GM21528 (cell line): ENCODE measurements at regions not wholly inside any gene's neighbourhood (a gene's known extent, or its start where the extent isn't known, plus 50 kb on each side); places are given as distances from the start of the nearest gene placed in this dataset.

Experiments
- ATAC-seq: cut with Tn5 transposase; IDR thresholded peaks from one replicate; pipeline ENCODE4 v1.9.1; 2021; ENCODE audit warnings: mild to moderate bottlenecking, moderate library complexity; ENCODE audit not compliant: unreplicated experiment, low FRiP score

DNA sequence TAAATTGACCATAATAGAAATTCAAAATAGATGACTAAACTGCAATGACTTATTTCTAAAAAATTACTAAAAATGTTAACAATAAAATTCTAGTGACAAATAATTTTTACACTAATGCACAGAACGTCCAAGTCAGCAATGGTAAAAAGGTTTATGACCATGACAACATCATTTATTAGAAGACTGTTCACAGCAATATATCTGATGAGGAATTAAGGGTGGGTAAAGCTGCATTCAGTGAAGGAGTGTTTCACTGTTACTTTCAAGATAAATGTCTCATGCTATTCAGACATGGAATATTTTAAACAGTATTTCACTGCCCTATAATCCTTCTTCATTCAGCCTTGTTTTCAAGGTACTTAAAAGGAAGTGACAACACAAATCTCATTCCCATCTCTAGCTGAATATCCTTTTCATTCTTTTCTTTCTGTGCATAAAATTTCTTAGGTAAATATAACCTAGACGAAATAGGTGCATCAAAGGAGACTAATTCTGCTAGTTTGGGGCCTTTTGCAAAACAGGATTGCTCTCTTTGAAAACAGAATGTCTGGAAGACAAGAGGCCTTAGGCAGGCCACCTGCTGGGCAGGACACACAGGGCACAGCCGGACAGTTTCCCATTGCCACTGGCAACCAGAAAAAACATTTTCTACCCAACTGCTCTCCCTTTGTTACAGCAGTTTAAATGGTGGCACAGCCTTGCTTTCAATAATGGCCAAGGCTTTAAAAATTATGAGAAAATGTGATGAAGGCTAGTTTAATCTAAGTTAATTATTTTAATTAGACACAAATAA lies 600.3 kb downstream of the SPRY1 start:
- ATAC-seq: no peak

DNA sequence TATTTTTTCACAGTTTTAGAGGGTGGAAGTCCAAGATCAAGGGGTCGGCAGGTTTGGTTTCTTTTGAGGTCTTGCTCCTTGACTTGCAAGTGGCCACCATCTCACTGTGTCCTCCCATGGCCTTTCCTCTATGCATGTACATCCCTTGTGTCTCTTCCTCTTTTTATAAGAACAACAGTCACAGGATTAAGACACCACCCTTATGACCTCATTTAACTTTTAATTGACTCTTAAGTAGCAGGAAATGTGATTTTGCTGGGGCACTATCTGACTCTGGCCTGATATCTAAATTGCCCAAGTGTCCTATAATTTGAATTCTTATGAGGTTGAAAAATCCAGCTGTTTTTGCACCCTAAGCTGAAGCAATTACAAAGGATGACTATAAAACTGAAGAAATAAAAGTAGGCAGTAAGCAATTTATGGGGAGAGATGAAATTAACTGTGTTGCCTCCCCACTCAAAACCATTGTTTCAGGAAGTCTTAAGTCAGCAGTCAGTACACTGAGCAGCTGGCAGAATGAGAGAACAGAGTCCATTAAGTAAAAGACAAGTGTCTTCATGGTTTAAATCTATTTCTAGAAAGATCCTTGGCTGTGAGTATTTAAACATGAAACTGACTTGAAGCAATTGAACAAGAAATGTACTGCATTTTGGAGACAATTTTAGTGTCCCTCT lies 601.3 kb downstream of the SPRY1 start:
- no peak for ATAC-seq

DNA sequence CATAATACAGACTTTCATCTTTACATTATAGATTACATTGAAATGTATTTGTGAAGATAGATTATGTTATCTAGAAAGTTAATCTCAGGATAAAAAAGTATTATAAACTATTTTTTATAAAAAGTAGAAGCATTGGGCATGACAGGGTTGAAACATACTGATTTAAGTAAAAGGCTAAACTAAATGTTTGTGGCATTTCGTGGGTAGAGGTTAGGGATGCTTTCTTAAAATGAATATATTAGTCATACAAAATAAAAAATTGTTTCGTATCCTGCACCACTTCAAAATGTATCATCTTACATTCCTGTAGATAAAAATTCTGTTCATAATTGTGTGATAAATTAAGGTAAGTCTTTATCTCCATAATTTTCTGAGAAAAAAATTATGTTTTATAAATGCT lies 603.6 kb downstream of the SPRY1 start:
- no peak for ATAC-seq

DNA sequence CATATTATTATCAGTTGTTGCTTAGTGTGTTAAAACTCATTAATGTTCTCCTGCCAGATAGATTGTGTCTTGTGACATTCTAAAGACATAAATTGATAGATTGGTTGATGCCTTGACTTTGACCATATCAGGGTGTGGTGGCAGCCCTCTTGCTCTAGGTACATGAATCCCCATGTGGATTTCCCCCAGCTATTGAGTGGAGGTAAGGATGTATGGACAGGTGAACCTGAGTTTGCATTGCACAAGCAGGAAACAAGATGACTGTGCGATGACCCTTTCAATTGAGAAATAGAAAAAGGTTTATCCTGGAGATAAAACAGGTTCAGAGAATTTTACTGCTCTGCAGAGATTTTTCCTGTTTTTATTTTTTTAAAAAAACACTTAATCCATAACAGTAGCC lies 619.2 kb downstream of the SPRY1 start:
- ATAC-seq: no peak

DNA sequence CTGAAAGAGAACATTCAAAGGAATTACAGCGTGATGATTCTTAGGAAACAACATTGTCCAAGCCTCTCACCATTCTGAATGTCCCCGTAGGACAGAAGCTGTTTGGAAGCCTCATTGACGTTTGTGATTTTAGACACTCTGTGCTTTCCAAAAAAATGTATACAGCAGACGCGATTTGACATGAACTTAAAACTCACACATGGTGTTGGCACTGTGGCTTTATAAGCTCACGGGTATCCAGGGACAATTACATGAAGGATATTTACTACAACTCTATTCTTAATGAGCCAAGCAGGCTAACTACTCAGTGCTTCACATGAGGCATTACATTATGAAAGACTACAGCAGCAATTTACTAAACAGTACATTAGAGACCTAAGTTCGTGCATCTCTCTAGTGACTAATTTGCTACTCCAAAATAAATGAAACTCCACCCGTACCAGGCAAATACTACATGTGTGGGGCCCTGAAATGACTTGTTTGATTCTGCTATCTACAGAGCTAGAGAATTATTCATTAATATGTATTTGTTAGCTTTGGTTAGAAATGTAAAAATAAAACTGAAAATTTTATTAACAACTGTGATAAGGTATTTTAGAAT lies 620.7 kb downstream of the SPRY1 start:
- ATAC-seq: no peak

DNA sequence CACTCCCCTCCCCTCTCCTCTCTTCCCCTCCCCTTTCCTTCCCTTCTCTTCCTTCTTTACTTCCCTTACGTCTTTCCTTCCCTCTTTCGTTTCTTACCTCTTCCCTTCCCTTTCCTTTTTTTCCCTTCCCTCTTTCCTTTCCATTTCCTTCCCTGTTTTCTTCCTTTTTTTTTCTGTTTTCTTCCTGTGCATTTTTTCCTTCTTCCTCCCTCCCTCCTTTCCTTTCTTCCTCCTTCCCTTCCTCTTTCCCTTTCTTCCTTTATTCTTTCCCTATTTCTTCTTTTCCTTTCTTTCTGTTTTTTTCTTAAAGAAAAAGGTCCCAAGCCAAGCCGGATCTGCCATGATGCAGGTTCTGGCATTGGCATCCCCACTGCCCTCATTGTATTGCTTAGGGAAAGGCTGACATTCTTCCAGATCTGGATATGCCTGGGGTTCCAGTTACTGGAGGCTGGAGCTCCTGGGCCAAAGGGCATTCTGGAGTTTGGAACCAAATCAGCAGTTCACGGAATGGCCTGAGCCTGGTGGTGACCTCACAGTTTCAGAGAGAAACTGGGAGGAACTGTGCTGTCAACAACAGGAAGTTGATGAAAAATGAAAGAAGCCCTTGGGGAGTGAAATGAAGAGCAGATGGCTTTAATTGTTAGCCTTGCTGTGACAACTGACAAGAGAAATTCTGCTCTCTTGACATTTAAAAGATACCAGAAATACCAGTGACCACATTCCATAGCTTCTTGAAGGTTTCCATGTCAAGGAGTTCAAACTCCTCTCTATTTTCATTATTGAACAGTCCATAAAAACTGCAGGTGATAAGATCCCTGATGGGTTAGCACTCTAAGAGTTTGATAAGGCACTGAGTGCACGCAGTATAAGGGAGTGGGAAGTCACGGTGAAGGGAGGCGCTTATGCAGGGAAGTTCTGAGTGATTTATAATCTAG lies 622.1 kb downstream of the SPRY1 start:
- ATAC-seq: peak; percentile 100

DNA sequence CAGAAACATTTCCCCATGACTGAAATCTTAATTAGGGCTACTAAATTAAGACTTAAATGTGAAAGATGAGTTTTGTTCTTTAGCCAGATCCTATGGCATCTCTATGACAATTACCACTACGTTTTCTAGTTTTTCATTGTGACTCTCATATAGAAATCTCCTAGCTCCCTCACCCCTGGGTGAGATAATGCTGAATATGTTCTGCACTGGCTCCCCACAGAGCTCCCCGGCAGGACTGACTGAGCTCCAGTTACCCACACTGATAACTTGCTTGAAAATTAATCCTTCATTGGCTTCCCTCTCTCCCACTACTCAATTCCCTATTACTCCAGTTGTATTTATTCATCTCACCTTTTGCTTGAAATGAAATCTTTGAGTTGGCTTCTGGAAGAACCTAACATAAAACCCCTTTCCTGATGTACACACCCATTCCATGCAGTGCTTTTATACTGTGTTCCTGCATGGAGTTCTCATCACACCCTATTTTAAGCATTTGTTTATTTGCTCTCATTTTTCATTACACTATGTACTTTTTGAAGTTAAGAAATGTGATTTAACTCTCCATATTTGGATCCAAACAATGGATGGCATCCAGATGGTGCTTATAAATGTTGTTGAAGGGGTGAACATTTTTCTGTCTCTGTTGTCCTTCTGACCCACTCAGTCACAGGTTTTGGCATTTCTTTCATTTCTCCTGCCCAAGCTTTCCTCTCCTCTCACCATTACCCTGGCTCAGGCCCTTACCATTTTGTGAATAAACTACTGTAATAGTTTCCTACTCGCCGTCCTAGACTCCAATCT lies 623.4 kb downstream of the SPRY1 start:
- ATAC-seq: no peak

DNA sequence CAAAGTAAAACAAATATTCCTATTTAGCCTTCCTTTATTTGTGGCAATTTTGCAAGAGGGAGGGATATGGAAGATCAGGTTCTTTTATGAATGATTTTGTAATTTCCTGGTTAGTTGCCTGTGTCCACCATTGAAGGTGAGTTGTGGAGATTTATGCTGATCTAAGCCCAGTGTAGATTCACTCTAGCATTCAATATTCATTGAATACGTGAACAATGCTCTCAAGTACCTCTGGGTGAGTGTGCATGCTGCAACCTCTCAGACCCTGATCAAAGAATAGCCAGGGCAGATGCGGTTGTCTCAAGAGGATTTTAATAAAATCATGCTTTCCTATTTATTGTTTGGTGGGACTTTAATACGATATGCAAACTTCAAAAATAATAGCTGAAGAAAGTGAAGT lies 628.4 kb downstream of the SPRY1 start:
- no peak for ATAC-seq

DNA sequence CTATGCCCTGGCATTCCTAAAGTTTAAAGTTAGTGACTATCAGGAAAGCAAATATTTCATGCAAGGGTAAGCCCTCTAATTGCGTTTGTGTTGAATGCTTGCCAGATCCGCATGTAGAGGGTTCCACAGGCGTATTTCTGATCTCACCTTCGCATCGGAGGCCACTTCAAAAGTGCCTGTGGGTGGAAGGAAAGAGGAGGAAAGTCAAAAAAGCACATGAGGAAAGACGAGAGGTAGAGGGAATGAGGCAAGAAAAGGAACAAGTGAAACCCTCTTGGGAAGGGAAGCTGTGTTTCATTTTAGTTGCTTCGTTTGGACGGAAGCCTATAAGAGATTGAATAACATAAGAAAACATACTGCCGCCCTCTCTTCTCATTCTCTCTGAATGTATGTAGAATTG lies 628.8 kb downstream of the SPRY1 start:
- no peak for ATAC-seq

DNA sequence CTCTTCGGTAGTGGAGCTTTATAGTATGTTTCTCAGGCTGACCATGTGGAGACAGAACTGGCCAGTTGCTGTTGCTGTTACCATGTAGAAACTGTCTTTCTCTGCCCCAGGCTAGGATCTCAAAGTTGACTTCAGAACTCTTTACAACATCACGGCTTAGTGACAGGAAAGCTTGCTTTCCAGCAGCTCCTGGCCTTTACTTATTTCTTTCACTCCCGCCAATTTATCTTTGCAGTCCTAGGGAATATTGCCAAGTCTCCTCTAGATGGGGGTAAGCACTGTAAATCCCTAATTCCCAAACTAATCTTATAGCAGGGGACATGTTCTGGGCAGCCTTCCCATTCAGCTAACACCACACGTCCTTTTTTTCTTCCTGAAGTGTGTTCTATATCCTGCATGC lies 631.6 kb downstream of the SPRY1 start:
- ATAC-seq: no peak

DNA sequence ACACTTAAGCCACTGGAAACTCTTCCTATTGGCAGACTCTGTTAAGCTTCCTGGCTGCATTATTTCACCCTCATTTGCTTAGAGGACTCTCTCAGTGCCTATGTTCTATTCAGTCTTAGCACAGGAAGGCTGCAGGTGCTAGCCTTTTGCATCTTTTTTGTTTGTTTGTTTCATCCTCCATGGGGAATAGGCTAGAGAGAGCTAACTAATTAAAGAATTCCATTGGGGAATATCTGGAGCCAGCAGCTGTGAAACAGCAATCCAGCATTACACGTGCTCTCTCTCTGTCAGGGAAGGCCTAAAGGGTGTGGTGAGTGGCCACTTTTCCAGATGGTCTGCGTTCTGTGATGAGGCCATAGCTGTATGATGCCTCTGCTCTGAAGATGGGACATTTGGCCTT lies 633.6 kb downstream of the SPRY1 start:
- no peak for ATAC-seq

DNA sequence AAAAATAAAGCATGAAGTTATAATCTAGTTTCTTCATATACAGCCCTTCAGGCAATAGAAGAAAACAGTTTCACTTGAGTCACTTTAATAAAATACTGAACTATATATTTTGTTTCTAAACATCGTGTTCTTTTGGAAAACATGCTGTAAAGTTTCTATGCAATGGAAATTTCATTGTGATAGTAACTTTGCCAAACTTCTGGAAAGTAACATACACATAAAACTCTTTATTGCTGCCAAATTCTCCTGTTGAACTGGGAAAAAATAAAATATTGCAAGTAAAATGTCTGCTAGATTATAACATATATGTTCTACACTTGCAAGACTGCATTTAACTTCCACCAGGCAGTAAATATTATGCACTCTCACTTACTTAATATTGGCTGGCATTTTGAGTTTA lies 635.4 kb downstream of the SPRY1 start:
- ATAC-seq: no peak

DNA sequence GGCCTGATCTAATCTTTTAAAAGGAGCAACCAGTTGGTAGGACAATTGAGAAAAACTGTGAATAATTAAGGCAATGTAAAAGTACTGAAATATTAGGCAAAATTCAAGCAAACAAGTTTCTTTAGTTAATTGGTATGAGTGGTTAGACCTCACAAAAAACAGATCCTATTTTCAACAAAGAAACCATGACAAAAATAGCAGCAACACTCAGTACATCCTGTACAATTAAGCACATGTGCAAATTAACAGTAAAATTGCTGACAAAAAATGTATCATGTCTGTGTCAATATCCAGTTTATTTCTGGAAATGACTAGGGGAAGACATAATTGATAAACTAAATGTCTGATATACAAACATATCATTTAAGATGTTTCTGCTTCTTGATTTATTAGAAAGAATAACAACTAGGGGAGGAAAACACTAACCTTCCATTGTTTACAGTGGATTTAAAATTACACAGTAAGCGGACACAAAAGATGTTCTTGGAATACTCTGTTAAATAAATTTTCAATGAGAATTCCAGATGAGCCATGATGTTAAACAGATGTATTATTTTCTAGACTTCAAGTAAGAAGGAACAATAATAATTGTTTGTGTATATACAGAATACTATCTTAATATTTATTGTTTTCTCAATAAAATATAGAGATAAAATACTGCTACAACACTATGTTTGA lies 638.9 kb downstream of the SPRY1 start:
- no peak for ATAC-seq

DNA sequence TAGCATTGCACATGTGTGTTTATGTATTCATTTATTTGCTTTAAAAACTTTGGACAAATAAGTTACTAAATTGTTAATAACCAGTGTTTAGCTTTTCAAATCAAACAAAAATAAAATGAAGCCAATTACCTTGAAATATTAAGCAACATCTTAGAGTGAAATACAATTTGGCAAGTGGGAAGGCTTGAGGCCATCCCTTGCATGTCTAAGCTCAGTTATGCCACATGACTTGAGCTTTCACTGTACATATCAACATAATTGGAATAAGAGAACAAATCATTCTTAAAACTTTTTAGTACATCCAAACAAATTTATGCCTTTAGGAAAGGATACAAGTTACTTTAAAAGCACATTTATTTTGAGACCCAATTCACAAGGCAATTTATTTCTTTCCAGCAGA lies 640.6 kb downstream of the SPRY1 start:
- no peak for ATAC-seq

DNA sequence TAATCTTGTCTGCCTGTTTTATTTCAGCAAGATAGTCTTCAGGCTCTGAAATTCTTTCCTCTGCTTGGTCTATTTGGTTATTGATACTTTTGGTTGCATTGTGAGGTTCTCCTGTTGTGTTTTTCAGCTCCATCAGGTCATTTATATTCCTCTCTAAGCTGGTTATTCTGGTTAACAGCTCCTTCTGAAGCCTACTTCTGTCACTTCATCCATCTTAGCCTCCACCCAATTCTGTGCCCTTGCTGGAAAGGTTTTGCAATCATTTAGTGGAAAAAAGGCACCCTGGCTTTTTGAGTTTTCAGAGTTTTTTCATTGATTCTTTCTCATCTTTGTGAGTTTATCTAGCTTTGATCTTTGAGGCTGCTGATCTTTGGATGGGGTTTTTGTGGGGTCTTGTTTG lies 647.7 kb downstream of the SPRY1 start:
- ATAC-seq: no peak

DNA sequence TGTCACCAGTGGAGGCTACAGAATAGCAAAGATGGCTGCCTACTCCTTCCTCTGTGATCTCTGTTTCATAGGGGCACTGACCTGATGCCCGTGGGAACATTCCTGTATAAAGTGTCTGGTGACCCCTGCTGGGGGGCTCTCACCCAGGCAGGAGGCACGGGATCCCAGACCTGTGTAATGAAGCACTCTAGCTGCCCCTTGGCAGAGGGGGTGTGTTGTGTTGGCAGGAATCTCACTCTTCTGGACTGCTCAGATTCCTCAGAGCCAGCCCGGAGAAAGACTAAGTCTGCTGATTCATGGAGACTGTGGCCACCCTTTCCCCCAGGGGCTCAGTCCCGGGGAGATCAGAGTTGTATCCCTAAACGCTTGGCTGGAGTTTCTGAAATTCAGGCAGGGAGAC lies 648.3 kb downstream of the SPRY1 start:
- no peak for ATAC-seq

DNA sequence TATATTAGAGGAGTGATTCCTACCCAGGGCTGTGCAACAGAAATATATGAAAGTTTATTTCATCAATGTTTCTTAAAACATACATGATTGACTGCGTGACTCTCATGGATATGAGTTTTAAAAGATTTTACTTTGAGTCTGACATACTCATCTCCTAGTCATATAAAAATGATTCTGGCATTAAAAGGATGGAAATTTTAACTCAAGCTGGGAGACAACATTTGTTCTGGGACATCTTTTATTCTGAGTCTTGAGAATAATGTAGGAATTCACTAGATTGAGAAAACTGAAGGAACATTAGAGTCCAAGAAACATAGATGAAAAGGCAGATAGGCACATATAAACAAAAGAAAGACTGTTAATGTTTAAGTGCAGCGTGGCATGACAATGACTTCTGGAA lies 649.6 kb downstream of the SPRY1 start:
- ATAC-seq: no peak

DNA sequence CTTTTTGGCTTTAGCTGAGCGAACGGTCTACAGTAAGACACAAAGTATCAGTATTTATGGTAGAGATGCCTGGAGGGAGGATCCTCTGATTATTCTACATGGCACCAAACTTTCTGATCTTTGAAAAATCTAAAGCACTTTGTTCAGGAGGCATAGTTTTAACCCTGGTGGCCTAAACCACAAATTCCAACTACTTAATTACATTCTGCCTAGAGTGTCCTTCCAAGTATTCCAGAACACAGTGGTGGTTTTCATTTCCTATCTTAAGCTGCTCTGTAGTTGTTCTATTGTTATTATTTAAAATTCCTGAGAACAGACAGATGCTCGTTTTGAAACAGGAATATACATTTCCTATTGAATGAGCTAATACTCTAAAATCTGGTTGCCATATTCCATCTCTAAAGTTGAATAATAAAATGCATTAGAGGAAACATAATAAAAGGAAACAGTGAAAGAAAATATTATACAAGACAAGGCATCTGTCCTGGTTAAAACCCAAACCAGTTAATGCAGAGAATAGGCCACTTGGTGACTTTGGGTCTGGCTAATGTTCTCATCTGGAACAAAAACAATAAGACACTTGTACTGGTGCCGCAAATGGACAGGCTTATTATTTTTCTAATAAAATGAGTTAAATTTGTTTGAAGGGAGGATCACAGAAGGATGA lies 657.4 kb downstream of the SPRY1 start:
- ATAC-seq: no peak

DNA sequence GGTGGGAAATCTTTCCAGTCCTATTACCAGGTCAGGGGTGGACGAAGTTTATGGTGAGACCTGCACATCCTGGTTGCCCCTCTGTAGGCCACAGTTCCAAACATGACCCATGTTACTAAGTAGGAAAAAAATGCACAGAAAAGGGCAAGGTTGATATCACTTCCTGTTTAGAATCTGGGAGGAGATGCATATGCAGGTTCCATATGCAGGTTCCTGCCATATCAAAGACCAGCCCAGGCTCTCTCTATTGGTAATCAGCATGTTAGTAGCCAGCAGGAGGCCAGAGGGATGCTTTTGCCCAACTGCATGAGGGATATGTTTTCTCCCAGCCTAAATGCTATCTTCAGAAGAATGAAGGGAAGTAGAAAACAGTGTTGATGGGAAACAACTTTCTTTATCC lies 657.2 kb downstream of the ANKRD50 start:
- ATAC-seq: no peak
